Renal pelvis (tissue), 1 donor: ENCODE measurements at regions not wholly inside any gene's neighbourhood (a gene's known extent, or its start where the extent isn't known, plus 50 kb on each side); places are given as distances from the start of the nearest gene placed in this dataset.
A peak's percentile ranks its signal among the peaks of the same experiment; 100 is the strongest.

Experiments
- DNase-seq: peaks from one replicate; pipeline ENCODE4 v3.0.0-alpha.2; 2013

- no peak for DNase-seq
Observed at GRCh38 chr4:1542516-1543320, 136.5 kb upstream of the NKX1-1 start.

GRCh38 chr4:1542226-1542490, 135.9 kb upstream of the NKX1-1 start:
- no peak for DNase-seq

- DNase-seq: no peak
Observed at GRCh38 chr4:1541449-1542225, 135.4 kb upstream of the NKX1-1 start.

GRCh38 chr4:1540601-1541375, 134.5 kb upstream of the NKX1-1 start:
- no peak for DNase-seq

GRCh38 chr4:1539859-1540600, 133.8 kb upstream of the NKX1-1 start:
- DNase-seq: no peak

GRCh38 chr4:1538941-1539772, 132.9 kb upstream of the NKX1-1 start:
- no peak for DNase-seq

- no peak for DNase-seq
Observed at GRCh38 chr4:1538096-1538410, 131.8 kb upstream of the NKX1-1 start.

- no peak for DNase-seq
Observed at GRCh38 chr4:1537410-1538095, 131.3 kb upstream of the NKX1-1 start.

GRCh38 chr4:1536579-1537409, 130.6 kb upstream of the NKX1-1 start:
- no peak for DNase-seq

- DNase-seq: no peak
Observed at GRCh38 chr4:1535926-1536578, 129.8 kb upstream of the NKX1-1 start.

- no peak for DNase-seq
Observed at GRCh38 chr4:1534876-1535526, 128.8 kb upstream of the NKX1-1 start.

- DNase-seq: no peak
Observed at GRCh38 chr4:1534095-1534872, 128.0 kb upstream of the NKX1-1 start.

GRCh38 chr4:1533501-1534064, 127.3 kb upstream of the NKX1-1 start:
- peak; percentile 84 for DNase-seq

- no peak for DNase-seq
Observed at GRCh38 chr4:1532549-1533395, 126.5 kb upstream of the NKX1-1 start.

- no peak for DNase-seq
Observed at GRCh38 chr4:1531683-1532548, 125.7 kb upstream of the NKX1-1 start.
